ENCODE measurements at regions not wholly inside any gene's neighbourhood (a gene's known extent, or its start where the extent isn't known, plus 50 kb on each side); places are given as distances from the start of the nearest gene placed in this dataset.

DNA sequence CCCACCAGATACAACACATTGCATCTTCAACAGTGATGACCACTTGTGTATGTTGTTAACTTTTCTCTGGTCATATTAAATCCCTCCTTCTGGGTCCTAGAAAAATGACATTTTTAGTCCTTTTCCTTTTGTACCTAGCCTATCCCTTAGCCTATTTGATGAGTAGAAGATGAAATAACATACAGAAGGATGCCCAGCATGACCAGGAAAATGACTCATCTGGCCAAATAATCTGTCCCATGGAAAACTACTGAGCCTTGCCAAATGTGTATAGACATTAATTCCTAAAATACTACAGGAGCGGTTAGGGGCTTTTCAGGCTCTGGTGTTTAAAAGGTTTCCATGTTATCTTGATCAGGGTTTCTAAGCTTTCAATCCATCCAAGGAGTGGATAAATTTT, 129.0 kb upstream of the KCNIP4 start:
- Histone ChIP-seq H3K9ac (ENCODE audit: low read length) (no peak overlapping the region), H2BK5ac (ENCODE audit: low read depth, low read length, poor library complexity) (no peak overlapping the region), H4K8ac (ENCODE audit: low read depth, low read length) (no peak overlapping the region), H2AK5ac (ENCODE audit: low read length) (no peak overlapping the region), H3K9me3 (ENCODE audit: insufficient read depth, low read depth, low read length) (no peaks in the 10 kb centered on the region), H3K4ac (ENCODE audit: low read depth, low read length) (no peak overlapping the region), H2BK120ac (ENCODE audit: insufficient read depth, low read length, poor library complexity) (no peak overlapping the region), H3K14ac (ENCODE audit: low read length) (no peak overlapping the region), H3K79me1 (ENCODE audit: low read length) (no peaks in the 10 kb centered on the region), H3K27ac (ENCODE audit: low read depth, low read length) (no peak overlapping the region), H3K79me2 (ENCODE audit: control insufficient read depth, insufficient read depth, low read length, poor library complexity) (no peaks in the 10 kb centered on the region), H4K12ac (ENCODE audit: low read depth, low read length) (no peak overlapping the region), H3K4me1 (ENCODE audit: control insufficient read depth in 1 of 2, insufficient read depth in 2 of 2, low read length in 2 of 2) (no peaks in the 10 kb centered on the region), H3K18ac (ENCODE audit: low read length) (no peak overlapping the region), H3K4me2 (ENCODE audit: low read length) (no peak overlapping the region), H3K27me3 (ENCODE audit: insufficient read depth, low read length) (no peaks in the 10 kb centered on the region), H2AFZ (ENCODE audit: insufficient read depth, low read length, poor library complexity) (no peak overlapping the region), H3K4me3 (ENCODE audit: low read depth, low read length) (no peak overlapping the region), H3K23ac (ENCODE audit: low read length) (no peak overlapping the region), H3K36me3 (ENCODE audit: control insufficient read depth in 1 of 2, insufficient read depth in 2 of 2, low read length in 2 of 2) (no peaks in the 10 kb centered on the region), H2BK12ac (ENCODE audit: low read length) (no peak overlapping the region), H4K91ac (ENCODE audit: low read depth, low read length) (no peak overlapping the region)
- no peak for DNase-seq
- no CpG with 5 or more reads among the region's 1 CpG for WGBS (ENCODE audit: extremely low coverage, insufficient coverage, insufficient read length)

DNA sequence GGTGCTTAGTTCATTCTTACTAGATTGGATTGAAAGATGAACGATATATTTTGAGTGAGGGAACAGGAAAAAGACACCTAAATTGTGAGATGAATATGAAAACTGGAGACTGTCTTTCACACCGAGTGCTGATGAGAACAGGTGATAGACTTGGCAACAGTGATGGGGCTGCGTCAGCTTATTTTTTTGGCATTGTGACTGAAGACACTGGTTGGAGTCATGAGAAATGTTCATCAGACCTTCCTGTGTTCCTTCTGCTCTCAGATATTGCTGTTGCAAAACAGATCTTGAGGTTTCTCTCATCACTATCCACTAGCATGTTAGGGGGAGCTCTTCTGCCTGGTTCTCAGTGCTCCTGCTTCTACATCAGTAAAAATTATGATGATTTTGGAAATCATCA, 124.2 kb upstream of the KCNIP4 start:
- H3K79me1 ChIP-seq (ENCODE audit: low read length) = no peaks in the 10 kb centered on the region
- no peak overlapping the region for H3K23ac ChIP-seq (ENCODE audit: low read length)
- H4K12ac ChIP-seq (ENCODE audit: low read depth, low read length) = no peak overlapping the region
- no peak overlapping the region for H2BK12ac ChIP-seq (ENCODE audit: low read length)
- H3K4me2 ChIP-seq (ENCODE audit: low read length) = no peak overlapping the region
- no peaks in the 10 kb centered on the region for H3K4me1 ChIP-seq (ENCODE audit: control insufficient read depth in 1 of 2, insufficient read depth in 2 of 2, low read length in 2 of 2)
- DNase-seq = no peak
- no peak overlapping the region for H2AFZ ChIP-seq (ENCODE audit: insufficient read depth, low read length, poor library complexity)
- H3K36me3 ChIP-seq (ENCODE audit: control insufficient read depth in 1 of 2, insufficient read depth in 2 of 2, low read length in 2 of 2) = no peaks in the 10 kb centered on the region
- no peaks in the 10 kb centered on the region for H3K27me3 ChIP-seq (ENCODE audit: insufficient read depth, low read length)
- no peaks in the 10 kb centered on the region for H3K9me3 ChIP-seq (ENCODE audit: insufficient read depth, low read depth, low read length)
- H3K14ac ChIP-seq (ENCODE audit: low read length) = no peak overlapping the region
- no peak overlapping the region for H3K9ac ChIP-seq (ENCODE audit: low read length)
- no peaks in the 10 kb centered on the region for H3K79me2 ChIP-seq (ENCODE audit: control insufficient read depth, insufficient read depth, low read length, poor library complexity)
- H3K4ac ChIP-seq (ENCODE audit: low read depth, low read length) = no peak overlapping the region
- H2BK5ac ChIP-seq (ENCODE audit: low read depth, low read length, poor library complexity) = no peak overlapping the region
- no peak overlapping the region for H4K8ac ChIP-seq (ENCODE audit: low read depth, low read length)
- H3K18ac ChIP-seq (ENCODE audit: low read length) = no peak overlapping the region
- no peak overlapping the region for H2AK5ac ChIP-seq (ENCODE audit: low read length)
- WGBS (ENCODE audit: extremely low coverage, insufficient coverage, insufficient read length) = no CpG with 5 or more reads among the region's 3 CpGs
- H3K4me3 ChIP-seq (ENCODE audit: low read depth, low read length) = no peak overlapping the region
- no peak overlapping the region for H3K27ac ChIP-seq (ENCODE audit: low read depth, low read length)
- no peak overlapping the region for H2BK120ac ChIP-seq (ENCODE audit: insufficient read depth, low read length, poor library complexity)
- no peak overlapping the region for H4K91ac ChIP-seq (ENCODE audit: low read depth, low read length)

DNA sequence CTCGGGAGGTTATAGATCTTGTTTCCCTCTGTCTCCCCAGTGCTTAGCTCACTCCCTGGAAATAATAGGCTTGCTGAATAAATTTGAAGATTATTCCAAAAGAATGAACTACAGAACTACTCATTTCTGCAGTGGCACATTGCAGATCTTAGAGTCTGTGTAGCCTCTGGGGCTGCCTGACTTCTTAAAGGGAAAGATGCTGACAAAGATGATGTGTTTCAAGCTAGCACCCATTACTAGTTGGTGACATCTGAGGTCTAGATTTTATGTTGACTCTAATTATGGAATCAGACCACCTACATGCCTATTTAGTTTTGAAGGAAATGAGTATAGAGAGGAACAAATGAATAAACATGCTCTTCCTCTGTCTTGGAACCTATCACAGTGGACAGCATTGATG, 123.7 kb upstream of the KCNIP4 start:
- Histone ChIP-seq H4K91ac (ENCODE audit: low read depth, low read length) (no peak overlapping the region), H3K4me1 (ENCODE audit: control insufficient read depth in 1 of 2, insufficient read depth in 2 of 2, low read length in 2 of 2) (no peaks in the 10 kb centered on the region), H3K9me3 (ENCODE audit: insufficient read depth, low read depth, low read length) (no peaks in the 10 kb centered on the region), H2AK5ac (ENCODE audit: low read length) (no peak overlapping the region), H3K14ac (ENCODE audit: low read length) (no peak overlapping the region), H3K36me3 (ENCODE audit: control insufficient read depth in 1 of 2, insufficient read depth in 2 of 2, low read length in 2 of 2) (no peaks in the 10 kb centered on the region), H3K27ac (ENCODE audit: low read depth, low read length) (no peak overlapping the region), H3K18ac (ENCODE audit: low read length) (no peak overlapping the region), H4K12ac (ENCODE audit: low read depth, low read length) (no peak overlapping the region), H2BK120ac (ENCODE audit: insufficient read depth, low read length, poor library complexity) (no peak overlapping the region), H3K4me3 (ENCODE audit: low read depth, low read length) (no peak overlapping the region), H3K4me2 (ENCODE audit: low read length) (no peak overlapping the region), H2AFZ (ENCODE audit: insufficient read depth, low read length, poor library complexity) (no peak overlapping the region), H3K79me1 (ENCODE audit: low read length) (no peaks in the 10 kb centered on the region), H4K8ac (ENCODE audit: low read depth, low read length) (no peak overlapping the region), H3K79me2 (ENCODE audit: control insufficient read depth, insufficient read depth, low read length, poor library complexity) (no peaks in the 10 kb centered on the region), H3K23ac (ENCODE audit: low read length) (no peak overlapping the region), H3K4ac (ENCODE audit: low read depth, low read length) (no peak overlapping the region), H3K9ac (ENCODE audit: low read length) (no peak overlapping the region), H2BK5ac (ENCODE audit: low read depth, low read length, poor library complexity) (no peak overlapping the region), H3K27me3 (ENCODE audit: insufficient read depth, low read length) (no peaks in the 10 kb centered on the region), H2BK12ac (ENCODE audit: low read length) (no peak overlapping the region)
- no CpG with 5 or more reads among the region's 1 CpG for WGBS (ENCODE audit: extremely low coverage, insufficient coverage, insufficient read length)
- no peak for DNase-seq

DNA sequence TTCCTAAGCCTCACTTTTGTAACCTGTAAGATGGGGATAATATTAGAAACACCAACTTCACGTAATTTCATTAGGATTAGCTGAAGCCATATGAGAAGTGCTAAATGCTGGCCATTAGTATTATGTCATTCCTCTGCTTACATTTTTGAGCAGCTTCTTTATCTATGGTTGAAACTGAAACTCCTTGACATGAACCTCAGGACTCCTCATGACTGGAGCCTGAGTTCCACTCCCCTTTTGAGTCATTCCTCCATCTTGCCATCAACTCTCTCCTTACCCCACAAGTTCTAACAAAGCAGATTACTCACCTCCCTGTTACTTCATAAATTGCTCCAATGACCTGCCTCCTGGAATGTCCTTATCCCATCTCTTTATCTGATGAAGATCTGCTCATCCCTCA, 123.2 kb upstream of the KCNIP4 start:
- Histone ChIP-seq H4K12ac (ENCODE audit: low read depth, low read length) (no peak overlapping the region), H3K79me2 (ENCODE audit: control insufficient read depth, insufficient read depth, low read length, poor library complexity) (no peaks in the 10 kb centered on the region), H3K18ac (ENCODE audit: low read length) (no peak overlapping the region), H3K9ac (ENCODE audit: low read length) (no peak overlapping the region), H3K4me2 (ENCODE audit: low read length) (no peak overlapping the region), H3K23ac (ENCODE audit: low read length) (no peak overlapping the region), H3K4me1 (ENCODE audit: control insufficient read depth in 1 of 2, insufficient read depth in 2 of 2, low read length in 2 of 2) (no peaks in the 10 kb centered on the region), H3K27ac (ENCODE audit: low read depth, low read length) (no peak overlapping the region), H2BK12ac (ENCODE audit: low read length) (no peak overlapping the region), H3K4ac (ENCODE audit: low read depth, low read length) (no peak overlapping the region), H3K36me3 (ENCODE audit: control insufficient read depth in 1 of 2, insufficient read depth in 2 of 2, low read length in 2 of 2) (no peaks in the 10 kb centered on the region), H3K4me3 (ENCODE audit: low read depth, low read length) (no peak overlapping the region), H3K9me3 (ENCODE audit: insufficient read depth, low read depth, low read length) (no peaks in the 10 kb centered on the region), H3K27me3 (ENCODE audit: insufficient read depth, low read length) (no peaks in the 10 kb centered on the region), H4K91ac (ENCODE audit: low read depth, low read length) (no peak overlapping the region), H2BK5ac (ENCODE audit: low read depth, low read length, poor library complexity) (no peak overlapping the region), H2BK120ac (ENCODE audit: insufficient read depth, low read length, poor library complexity) (no peak overlapping the region), H3K14ac (ENCODE audit: low read length) (no peak overlapping the region), H2AFZ (ENCODE audit: insufficient read depth, low read length, poor library complexity) (no peak overlapping the region), H3K79me1 (ENCODE audit: low read length) (no peaks in the 10 kb centered on the region), H2AK5ac (ENCODE audit: low read length) (no peak overlapping the region), H4K8ac (ENCODE audit: low read depth, low read length) (no peak overlapping the region)
- no CpG with 5 or more reads among the region's 1 CpG for WGBS (ENCODE audit: extremely low coverage, insufficient coverage, insufficient read length)
- peak in 1 of 2 donors; percentile 36 for DNase-seq
